ENCODE measurements at regions not wholly inside any gene's neighbourhood (a gene's known extent, or its start where the extent isn't known, plus 50 kb on each side); places are given as distances from the start of the nearest gene placed in this dataset.

- Mint-ChIP-seq H3K27ac (ENCODE audit: unreplicated experiment) (no peak overlapping the region), H3K27me3 (ENCODE audit: low read depth) (no peaks in the 10 kb centered on the region), H3K4me3 (ENCODE audit: unreplicated experiment) (no peak overlapping the region), H3K36me3 (ENCODE audit: low read depth) (no peaks in the 10 kb centered on the region), H3K4me1 (ENCODE audit: low read depth) (peaks cover 20% of the 10 kb centered on the region), H3K9me3 (ENCODE audit: low read depth) (no peaks in the 10 kb centered on the region)
- TF ChIP-seq CTCF (IDR thresholded peaks at IDR 0.05): no peak
- DNase-seq (ENCODE audit: low spot score): no peak
Measured at GRCh38 chr13:97875218-97875617, 78.3 kb upstream of the IPO5 start.

DNA sequence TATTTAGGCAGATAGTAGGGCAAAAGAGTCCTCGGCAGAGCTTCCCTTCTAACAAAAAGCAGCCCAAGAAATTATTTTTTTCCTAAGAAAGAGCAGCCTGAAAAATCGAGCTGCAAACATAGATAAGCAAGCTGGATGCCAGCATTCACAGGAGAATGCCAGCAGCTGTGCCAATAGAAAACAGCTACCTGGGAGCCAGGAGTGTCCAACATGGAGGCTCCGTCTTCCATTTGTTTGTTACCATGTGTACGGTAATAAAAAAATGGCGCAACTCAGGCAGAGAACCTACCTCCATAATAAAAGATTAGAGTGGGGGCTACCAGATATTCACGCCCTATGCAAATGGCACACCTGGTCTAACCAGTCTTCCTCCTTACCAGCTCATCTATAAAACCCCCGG, 77.6 kb upstream of the IPO5 start:
- Mint-ChIP-seq H3K4me1 (ENCODE audit: low read depth) (peaks cover 27% of the 10 kb centered on the region), H3K9me3 (ENCODE audit: low read depth) (no peaks in the 10 kb centered on the region), H3K27ac (ENCODE audit: unreplicated experiment) (no peak overlapping the region), H3K36me3 (ENCODE audit: low read depth) (no peaks in the 10 kb centered on the region), H3K4me3 (ENCODE audit: unreplicated experiment) (no peak overlapping the region), H3K27me3 (ENCODE audit: low read depth) (no peaks in the 10 kb centered on the region)
- DNase-seq (ENCODE audit: low spot score): no peak
- TF ChIP-seq CTCF (IDR thresholded peaks at IDR 0.05): no peak

DNA sequence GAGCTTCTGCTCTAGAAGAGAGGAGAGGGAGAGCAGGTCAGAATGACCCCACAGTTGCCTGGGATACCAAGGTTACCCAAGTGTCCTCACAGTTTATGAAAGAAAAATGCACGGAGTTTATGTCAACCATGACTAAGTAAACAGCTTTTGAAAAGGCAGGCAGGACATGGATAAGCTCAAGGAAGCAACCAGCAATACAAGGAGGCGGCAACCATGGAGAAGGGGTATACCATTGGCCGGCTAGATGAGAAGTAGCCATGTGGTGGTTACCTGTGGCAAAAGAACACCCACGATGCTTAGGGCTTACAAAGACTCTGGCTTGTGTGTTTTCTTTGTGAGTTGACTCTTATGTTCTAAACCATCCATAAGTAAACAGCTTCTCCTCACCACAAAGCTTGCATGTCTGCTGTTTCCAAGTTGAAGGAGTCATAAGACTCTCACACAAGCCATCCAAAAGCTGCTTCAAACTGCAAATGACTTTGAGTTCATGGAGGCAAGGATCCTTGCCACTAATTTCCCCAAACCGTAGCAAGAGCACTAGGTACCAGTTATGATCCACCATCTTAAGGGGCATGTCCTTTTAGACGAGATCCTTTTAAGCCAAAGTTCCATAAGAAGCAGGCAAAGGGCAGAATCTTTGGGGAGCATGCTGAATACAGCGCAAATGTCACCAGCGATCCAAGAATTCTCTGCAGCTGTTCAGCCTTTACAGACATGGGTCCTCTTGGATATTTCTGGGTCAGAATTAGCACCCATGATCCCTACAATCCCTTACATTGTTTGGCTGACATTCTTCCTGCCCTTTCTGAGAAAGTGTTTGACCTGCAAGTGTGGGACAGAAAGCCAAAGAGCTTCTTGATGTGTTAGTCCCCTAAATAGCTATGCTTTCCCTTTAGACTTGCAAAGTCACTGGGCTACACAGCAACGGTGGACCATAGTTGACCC, 74.8 kb upstream of the IPO5 start:
- Mint-ChIP-seq H3K27ac (ENCODE audit: unreplicated experiment) (no peak overlapping the region), H3K27me3 (ENCODE audit: low read depth) (no peaks in the 10 kb centered on the region), H3K36me3 (ENCODE audit: low read depth) (no peaks in the 10 kb centered on the region), H3K9me3 (ENCODE audit: low read depth) (no peaks in the 10 kb centered on the region), H3K4me3 (ENCODE audit: unreplicated experiment) (no peak overlapping the region), H3K4me1 (ENCODE audit: low read depth) (peaks cover 38% of the 10 kb centered on the region)
- no peak for TF ChIP-seq CTCF (IDR thresholded peaks at IDR 0.05)
- DNase-seq (ENCODE audit: low spot score): no peak

DNA sequence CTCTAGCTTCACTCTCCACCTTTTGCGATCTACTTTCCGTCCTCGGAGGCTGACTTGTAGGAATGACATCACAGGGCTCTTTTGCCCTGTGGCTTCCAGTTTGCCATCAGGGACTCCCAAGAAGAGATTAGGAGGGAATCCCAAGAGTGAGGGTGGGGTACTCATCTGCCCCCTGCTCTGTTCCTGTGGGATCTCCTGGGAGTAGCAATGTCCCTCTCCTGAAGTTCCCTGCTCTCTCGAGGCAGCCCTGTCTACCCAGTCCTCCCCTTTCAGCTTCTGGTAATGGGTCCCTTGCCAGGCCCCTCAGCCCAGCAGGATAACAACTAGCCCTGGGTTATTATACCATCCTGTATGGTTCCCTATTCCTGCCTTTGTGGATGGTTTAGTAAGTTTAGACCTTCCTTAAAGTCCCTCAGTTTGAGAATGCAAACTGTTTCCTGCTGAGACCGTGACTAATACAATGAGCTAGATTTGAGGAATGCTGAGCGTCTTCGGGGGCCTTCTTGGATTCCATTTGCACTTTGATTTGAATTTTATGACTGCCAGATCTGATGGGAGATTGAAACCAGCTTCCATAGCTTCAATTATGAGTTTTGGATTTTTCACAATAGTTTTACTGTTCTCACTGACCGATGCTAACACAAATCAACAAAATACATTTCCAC, 73.7 kb upstream of the IPO5 start:
- peak overlapping the region; percentile 74 for H3K27ac Mint-ChIP-seq (ENCODE audit: unreplicated experiment)
- no peak for TF ChIP-seq CTCF (IDR thresholded peaks at IDR 0.05)
- DNase-seq (ENCODE audit: low spot score): no peak
- H3K27me3 Mint-ChIP-seq (ENCODE audit: low read depth): no peaks in the 10 kb centered on the region
- no peaks in the 10 kb centered on the region for H3K9me3 Mint-ChIP-seq (ENCODE audit: low read depth)
- peaks cover 41% of the 10 kb centered on the region for H3K4me1 Mint-ChIP-seq (ENCODE audit: low read depth)
- H3K4me3 Mint-ChIP-seq (ENCODE audit: unreplicated experiment): peak overlapping the region; percentile 11
- H3K36me3 Mint-ChIP-seq (ENCODE audit: low read depth): no peaks in the 10 kb centered on the region

GRCh38 chr13:97880311-97880675, 73.2 kb upstream of the IPO5 start:
- Mint-ChIP-seq H3K4me3 (ENCODE audit: unreplicated experiment) (peak overlapping the region; percentile 11), H3K9me3 (ENCODE audit: low read depth) (no peaks in the 10 kb centered on the region), H3K27ac (ENCODE audit: unreplicated experiment) (peak overlapping the region; percentile 74), H3K27me3 (ENCODE audit: low read depth) (no peaks in the 10 kb centered on the region), H3K36me3 (ENCODE audit: low read depth) (no peaks in the 10 kb centered on the region), H3K4me1 (ENCODE audit: low read depth) (peaks cover 41% of the 10 kb centered on the region)
- no peak for TF ChIP-seq CTCF (IDR thresholded peaks at IDR 0.05)
- DNase-seq (ENCODE audit: low spot score): no peak

Data from chondrocyte (in vitro differentiated cells).